ENCODE measurements at regions not wholly inside any gene's neighbourhood (a gene's known extent, or its start where the extent isn't known, plus 50 kb on each side); places are given as distances from the start of the nearest gene placed in this dataset.
A peak's percentile ranks its signal among the peaks of the same experiment; 100 is the strongest.

GRCh38 chr4:124887739-124888138 is 175.2 kb upstream of the ANKRD50 start:
- DNase-seq (ENCODE audit: low spot score in 2 of 2), result no peak
- H3K36me3 ChIP-seq (replicated peaks), result no peaks in the 10 kb centered on the region
- in situ Hi-C loops (cut with MboI; ENCODE audit: low sequenced_read_pairs), result no loop called here
- H3K4me1 ChIP-seq, result no peaks in the 10 kb centered on the region
- no peaks in the 10 kb centered on the region for H3K27me3 ChIP-seq (ENCODE audit: low read depth)
- no peak overlapping the region for H3K4me3 ChIP-seq
- H3K9me3 ChIP-seq, result no peaks in the 10 kb centered on the region

DNA sequence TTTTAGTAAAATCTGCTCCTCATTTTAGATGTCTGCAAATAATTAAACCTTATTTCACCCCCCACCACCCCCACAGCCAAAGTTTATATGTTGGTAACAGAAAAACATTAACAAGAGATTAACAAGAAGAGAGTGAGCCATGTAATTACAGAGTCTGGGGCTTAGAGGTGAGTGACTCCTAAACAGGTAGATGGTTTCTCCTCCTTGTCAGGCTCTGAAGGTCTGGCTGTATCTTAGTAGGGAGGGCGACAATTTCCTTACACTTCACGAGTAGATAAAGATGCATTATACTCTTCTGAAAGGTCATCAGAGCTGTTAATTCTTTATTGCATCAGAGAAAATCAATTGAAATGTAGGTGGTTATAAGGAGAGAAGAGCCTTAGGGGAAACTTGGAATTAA is 171.8 kb upstream of the ANKRD50 start:
- Histone ChIP-seq H3K27me3 (ENCODE audit: low read depth) (no peaks in the 10 kb centered on the region), H3K4me3 (no peak overlapping the region), H3K4me1 (no peaks in the 10 kb centered on the region), H3K9me3 (no peaks in the 10 kb centered on the region), H3K36me3 (replicated peaks) (no peaks in the 10 kb centered on the region)
- DNase-seq (ENCODE audit: low spot score in 2 of 2), result no peak
- in situ Hi-C loops (cut with MboI; ENCODE audit: low sequenced_read_pairs), result no loop called here

DNA sequence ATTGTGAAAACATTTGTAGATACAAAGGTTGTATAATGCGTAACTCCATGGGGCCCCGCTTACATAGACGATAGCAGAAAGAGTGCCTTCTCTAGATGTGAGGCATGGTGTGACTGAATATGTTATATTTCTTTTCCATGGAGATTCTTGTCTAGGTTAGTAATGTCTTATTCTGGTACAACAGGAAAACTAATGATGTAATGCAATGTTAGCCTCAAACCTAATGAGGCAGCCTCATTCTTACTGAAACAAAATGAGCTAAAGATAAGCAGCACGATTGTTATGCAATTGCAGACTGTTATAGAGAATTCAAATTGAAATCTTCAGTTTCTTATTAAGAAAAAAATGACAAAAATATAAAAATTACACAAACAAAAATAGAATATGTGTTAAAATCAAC is 171.1 kb upstream of the ANKRD50 start:
- no peaks in the 10 kb centered on the region for H3K9me3 ChIP-seq
- in situ Hi-C loops (cut with MboI; ENCODE audit: low sequenced_read_pairs), result no loop called here
- no peaks in the 10 kb centered on the region for H3K36me3 ChIP-seq (replicated peaks)
- no peak overlapping the region for H3K4me3 ChIP-seq
- DNase-seq (ENCODE audit: low spot score in 2 of 2), result no peak
- no peaks in the 10 kb centered on the region for H3K27me3 ChIP-seq (ENCODE audit: low read depth)
- no peaks in the 10 kb centered on the region for H3K4me1 ChIP-seq

GRCh38 chr4:124879195-124879594 is 166.7 kb upstream of the ANKRD50 start:
- H3K27me3 ChIP-seq (ENCODE audit: low read depth), result no peaks in the 10 kb centered on the region
- H3K4me1 ChIP-seq, result peaks cover 4% of the 10 kb centered on the region; the same call in 1 of the 2 replicates
- in situ Hi-C loops (cut with MboI; ENCODE audit: low sequenced_read_pairs), result no loop called here
- H3K4me3 ChIP-seq, result no peak overlapping the region
- no peaks in the 10 kb centered on the region; the same call in 1 of the 2 replicates for H3K9me3 ChIP-seq
- no peak for DNase-seq (ENCODE audit: low spot score in 2 of 2)
- H3K36me3 ChIP-seq (replicated peaks), result no peaks in the 10 kb centered on the region

DNA sequence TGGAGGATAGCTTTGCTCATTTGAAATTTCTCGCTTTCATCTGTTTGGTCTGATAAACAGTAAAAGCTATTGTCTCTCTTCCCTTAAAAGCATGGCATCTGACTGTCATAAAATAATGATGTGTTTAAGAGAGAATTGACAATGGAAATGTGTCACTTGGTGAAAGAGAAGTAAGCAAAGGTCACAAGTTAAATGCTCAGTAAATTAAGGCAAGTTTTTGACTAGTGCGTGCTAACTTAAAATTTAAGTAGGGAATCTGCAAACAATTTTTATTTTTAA is 161.6 kb upstream of the ANKRD50 start:
- DNase-seq (ENCODE audit: low spot score in 2 of 2), result no peak
- no peaks in the 10 kb centered on the region; the same call in 1 of the 2 replicates for H3K9me3 ChIP-seq
- in situ Hi-C loops (cut with MboI; ENCODE audit: low sequenced_read_pairs), result no loop called here
- peaks cover 18% of the 10 kb centered on the region for H3K4me1 ChIP-seq
- no peak overlapping the region for H3K4me3 ChIP-seq
- H3K27me3 ChIP-seq (ENCODE audit: low read depth), result no peaks in the 10 kb centered on the region
- H3K36me3 ChIP-seq (replicated peaks), result no peaks in the 10 kb centered on the region

DNA sequence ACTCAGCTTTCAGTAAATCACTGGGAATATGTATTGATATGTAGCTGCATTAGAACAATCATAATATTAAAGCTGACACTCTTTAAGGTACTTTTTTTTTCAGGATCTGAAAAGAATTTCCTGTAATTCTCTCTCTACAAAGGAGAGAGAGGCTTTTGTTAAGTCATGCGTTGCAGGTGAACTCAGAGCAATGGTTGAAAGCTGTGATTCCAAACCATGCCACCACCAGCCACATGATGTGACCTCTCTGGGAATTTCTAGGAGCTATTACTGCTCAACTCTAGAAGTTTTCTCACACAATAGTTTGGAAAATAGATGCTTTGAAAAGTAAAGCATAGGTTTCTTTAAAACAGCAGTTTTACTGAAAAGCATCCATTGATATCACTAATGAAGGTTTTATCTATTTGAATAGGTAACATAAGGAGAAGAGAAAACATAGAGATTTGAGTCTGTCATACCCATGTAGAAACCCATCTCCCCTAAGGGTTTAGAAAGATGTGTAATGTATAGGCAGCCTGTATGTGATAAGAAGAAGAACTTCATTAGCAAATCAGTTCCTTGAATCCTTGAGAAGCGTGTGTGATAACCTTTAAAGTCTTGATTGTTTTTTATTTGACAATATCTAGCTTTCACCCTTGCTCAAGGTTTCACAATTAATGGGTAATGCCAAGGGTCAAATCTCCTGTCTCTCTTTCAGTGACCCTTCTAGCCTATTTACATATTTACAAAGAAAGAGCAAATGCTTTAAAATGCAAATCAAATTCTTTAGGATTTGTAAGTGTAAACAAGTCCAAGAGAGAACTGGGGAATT is 161.0 kb upstream of the ANKRD50 start:
- Histone ChIP-seq H3K36me3 (replicated peaks) (no peaks in the 10 kb centered on the region), H3K4me3 (no peak overlapping the region), H3K9me3 (no peaks in the 10 kb centered on the region; the same call in 1 of the 2 replicates), H3K4me1 (peaks cover 18% of the 10 kb centered on the region), H3K27me3 (ENCODE audit: low read depth) (no peaks in the 10 kb centered on the region)
- DNase-seq (ENCODE audit: low spot score in 2 of 2), result peak in 1 of 2 experiments; percentile 77
- in situ Hi-C loops (cut with MboI; ENCODE audit: low sequenced_read_pairs), result no loop called here

GRCh38 chr4:124872659-124873058 is 160.1 kb upstream of the ANKRD50 start:
- peaks cover 18% of the 10 kb centered on the region for H3K4me1 ChIP-seq
- H3K36me3 ChIP-seq (replicated peaks), result no peaks in the 10 kb centered on the region
- H3K27me3 ChIP-seq (ENCODE audit: low read depth), result no peaks in the 10 kb centered on the region
- no peak for DNase-seq (ENCODE audit: low spot score in 2 of 2)
- in situ Hi-C loops (cut with MboI; ENCODE audit: low sequenced_read_pairs), result no loop called here
- H3K4me3 ChIP-seq, result no peak overlapping the region
- H3K9me3 ChIP-seq, result no peaks in the 10 kb centered on the region; the same call in 1 of the 2 replicates

GRCh38 chr4:124869961-124870495 is 157.5 kb upstream of the ANKRD50 start:
- in situ Hi-C loops (cut with MboI; ENCODE audit: low sequenced_read_pairs), result no loop called here
- no peaks in the 10 kb centered on the region for H3K27me3 ChIP-seq (ENCODE audit: low read depth)
- peaks cover 24% of the 10 kb centered on the region for H3K4me1 ChIP-seq
- no peak overlapping the region for H3K4me3 ChIP-seq
- no peak for DNase-seq (ENCODE audit: low spot score in 2 of 2)
- no peaks in the 10 kb centered on the region for H3K9me3 ChIP-seq
- H3K36me3 ChIP-seq (replicated peaks), result no peaks in the 10 kb centered on the region

DNA sequence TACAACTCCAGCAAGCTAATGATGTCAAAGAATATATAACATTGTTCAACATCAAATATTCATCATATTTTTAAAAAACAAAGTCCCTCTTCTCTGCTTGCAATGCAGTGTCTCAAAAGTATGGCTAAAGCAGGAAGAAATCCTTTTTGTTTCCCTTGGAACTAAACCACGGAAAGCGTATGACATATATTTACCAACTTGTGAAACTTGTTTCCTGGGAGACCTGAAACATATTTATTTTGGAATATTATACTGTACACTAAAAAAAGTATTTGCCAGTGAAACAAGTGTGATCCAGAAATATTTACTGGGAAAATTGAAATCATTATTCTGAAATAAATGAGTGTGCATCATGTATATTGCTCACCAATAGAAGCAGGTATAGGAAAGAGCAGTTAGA is 156.0 kb upstream of the ANKRD50 start:
- no peak for DNase-seq (ENCODE audit: low spot score in 2 of 2)
- Histone ChIP-seq H3K4me3 (no peak overlapping the region), H3K27me3 (ENCODE audit: low read depth) (no peaks in the 10 kb centered on the region), H3K36me3 (replicated peaks) (no peaks in the 10 kb centered on the region), H3K4me1 (peaks cover 19% of the 10 kb centered on the region), H3K9me3 (no peaks in the 10 kb centered on the region)
- in situ Hi-C loops (cut with MboI; ENCODE audit: low sequenced_read_pairs), result no loop called here

DNA sequence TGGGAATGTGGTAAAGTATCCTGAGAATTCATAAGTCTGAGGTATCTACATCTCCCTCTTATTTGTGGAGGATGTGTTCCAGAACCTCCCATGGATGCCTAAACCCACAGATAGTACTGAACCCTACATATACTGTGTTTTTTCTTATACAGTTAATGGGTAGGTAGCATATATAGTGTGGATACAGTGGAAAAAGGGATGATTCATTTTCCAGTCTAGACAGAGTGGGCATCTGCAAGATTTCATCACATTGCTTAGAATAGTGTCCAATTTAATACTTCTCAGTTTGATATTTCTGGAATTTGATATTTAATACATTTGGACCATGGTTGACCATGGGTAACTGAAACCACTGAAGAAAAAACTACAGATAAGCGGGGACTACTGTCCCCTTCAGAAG is 155.0 kb upstream of the ANKRD50 start:
- H3K4me3 ChIP-seq, result no peak overlapping the region
- peaks cover 12% of the 10 kb centered on the region for H3K4me1 ChIP-seq
- H3K9me3 ChIP-seq, result no peaks in the 10 kb centered on the region
- no peak for DNase-seq (ENCODE audit: low spot score in 2 of 2)
- no peaks in the 10 kb centered on the region for H3K36me3 ChIP-seq (replicated peaks)
- H3K27me3 ChIP-seq (ENCODE audit: low read depth), result no peaks in the 10 kb centered on the region
- in situ Hi-C loops (cut with MboI; ENCODE audit: low sequenced_read_pairs), result no loop called here

GRCh38 chr4:124866301-124866700 is 153.8 kb upstream of the ANKRD50 start:
- in situ Hi-C loops (cut with MboI; ENCODE audit: low sequenced_read_pairs), result no loop called here
- DNase-seq (ENCODE audit: low spot score in 2 of 2), result no peak
- H3K4me1 ChIP-seq, result peaks cover 12% of the 10 kb centered on the region
- H3K27me3 ChIP-seq (ENCODE audit: low read depth), result no peaks in the 10 kb centered on the region
- no peaks in the 10 kb centered on the region for H3K9me3 ChIP-seq
- H3K4me3 ChIP-seq, result no peak overlapping the region
- no peaks in the 10 kb centered on the region for H3K36me3 ChIP-seq (replicated peaks)

- Histone ChIP-seq H3K36me3 (replicated peaks) (no peaks in the 10 kb centered on the region), H3K4me1 (peaks cover 9% of the 10 kb centered on the region), H3K27me3 (ENCODE audit: low read depth) (no peaks in the 10 kb centered on the region), H3K4me3 (no peak overlapping the region), H3K9me3 (no peaks in the 10 kb centered on the region)
- in situ Hi-C loops (cut with MboI; ENCODE audit: low sequenced_read_pairs), result no loop called here
- no peak for DNase-seq (ENCODE audit: low spot score in 2 of 2)
These were observed 150.6 kb upstream of the ANKRD50 start for GRCh38 chr4:124863040-124863545.

- no peaks in the 10 kb centered on the region for H3K9me3 ChIP-seq
- DNase-seq (ENCODE audit: low spot score in 2 of 2), result no peak
- no peaks in the 10 kb centered on the region for H3K27me3 ChIP-seq (ENCODE audit: low read depth)
- in situ Hi-C loops (cut with MboI; ENCODE audit: low sequenced_read_pairs), result no loop called here
- H3K4me1 ChIP-seq, result peaks cover 9% of the 10 kb centered on the region
- H3K36me3 ChIP-seq (replicated peaks), result no peaks in the 10 kb centered on the region
- H3K4me3 ChIP-seq, result no peak overlapping the region
These were observed 149.7 kb upstream of the ANKRD50 start for GRCh38 chr4:124862261-124862660.

GRCh38 chr4:124861761-124862160 is 149.2 kb upstream of the ANKRD50 start:
- Histone ChIP-seq H3K4me1 (peaks cover 9% of the 10 kb centered on the region), H3K9me3 (no peaks in the 10 kb centered on the region), H3K27me3 (ENCODE audit: low read depth) (no peaks in the 10 kb centered on the region), H3K36me3 (replicated peaks) (no peaks in the 10 kb centered on the region), H3K4me3 (no peak overlapping the region)
- DNase-seq (ENCODE audit: low spot score in 2 of 2), result no peak
- in situ Hi-C loops (cut with MboI; ENCODE audit: low sequenced_read_pairs), result no loop called here
